HG03558 (cell line): ENCODE measurements at regions not wholly inside any gene's neighbourhood (a gene's known extent, or its start where the extent isn't known, plus 50 kb on each side); places are given as distances from the start of the nearest gene placed in this dataset.

Experiments used
- ATAC-seq: cut with Tn5 transposase; IDR thresholded peaks from one replicate; pipeline ENCODE4 v1.9.1; 2021; ENCODE audit warnings: moderate number of reproducible peaks; ENCODE audit not compliant: unreplicated experiment; ENCODE audit errors: extremely low read depth

DNA sequence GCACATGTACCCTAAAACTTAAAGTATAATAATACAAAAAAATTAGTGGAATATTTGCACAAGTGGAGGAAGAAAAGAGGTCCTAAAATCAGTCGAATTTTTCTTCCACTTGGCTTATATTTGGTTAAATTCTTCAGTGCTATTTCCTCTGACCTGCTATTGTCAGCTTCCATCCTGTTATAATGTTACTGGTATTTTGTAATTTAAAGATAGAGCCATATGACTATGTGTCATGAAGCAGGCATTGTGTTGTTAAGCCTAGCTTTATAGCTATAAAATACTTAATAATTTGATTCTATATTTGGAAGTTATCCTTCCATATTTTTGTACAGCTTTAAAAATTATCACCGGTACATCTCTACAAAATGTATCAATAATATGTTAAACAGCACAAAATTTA, 455.9 kb upstream of the MARCKS start:
- no peak for ATAC-seq

DNA sequence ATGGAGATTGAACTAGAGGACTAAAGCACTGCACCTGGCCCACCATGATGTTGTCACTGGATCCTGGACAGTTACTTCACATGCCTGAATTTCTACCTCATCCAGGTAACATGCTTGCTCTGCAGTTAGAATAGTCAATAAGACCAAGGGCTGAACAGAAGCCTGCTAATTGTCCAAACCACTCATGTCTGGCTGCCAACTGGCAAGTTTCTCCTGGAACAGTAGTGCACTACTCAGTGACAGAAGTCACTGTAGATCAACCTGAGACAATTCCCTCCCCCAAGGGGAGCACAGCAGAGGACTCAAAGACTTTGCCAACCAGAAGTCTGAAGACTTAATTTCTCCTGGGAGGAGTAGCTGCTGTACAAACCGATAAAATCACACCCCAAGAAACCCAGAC, 454.6 kb upstream of the MARCKS start:
- no peak for ATAC-seq

DNA sequence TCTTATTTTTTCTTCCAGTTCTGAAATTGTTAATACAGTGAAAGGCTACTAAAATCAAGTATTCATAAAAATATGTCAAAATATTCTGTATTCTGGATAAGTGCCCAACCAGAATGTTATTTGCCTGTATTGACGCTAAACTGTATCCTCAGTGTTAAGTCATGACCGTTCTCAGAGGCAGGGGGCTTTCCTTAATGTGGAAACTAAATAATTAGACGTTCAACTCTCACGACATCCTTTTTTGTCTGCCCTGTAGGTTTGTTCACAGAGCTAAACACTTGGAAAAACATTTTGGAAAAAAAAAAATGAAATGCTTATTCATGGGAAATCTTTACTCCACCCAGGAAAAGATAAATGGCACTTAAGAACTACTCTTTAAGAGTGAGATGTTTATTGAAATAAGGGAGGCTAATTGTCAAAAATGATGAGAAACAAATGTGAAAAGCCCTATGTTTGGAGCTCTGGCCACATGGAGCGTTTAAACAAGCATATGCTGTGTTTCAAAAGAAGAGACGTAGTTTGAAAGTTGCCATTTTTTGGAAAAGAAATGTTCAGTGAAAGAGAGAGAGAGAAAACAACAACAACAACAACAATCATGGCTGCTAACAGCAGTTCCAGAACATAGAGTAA, 453.1 kb upstream of the MARCKS start:
- no peak for ATAC-seq

DNA sequence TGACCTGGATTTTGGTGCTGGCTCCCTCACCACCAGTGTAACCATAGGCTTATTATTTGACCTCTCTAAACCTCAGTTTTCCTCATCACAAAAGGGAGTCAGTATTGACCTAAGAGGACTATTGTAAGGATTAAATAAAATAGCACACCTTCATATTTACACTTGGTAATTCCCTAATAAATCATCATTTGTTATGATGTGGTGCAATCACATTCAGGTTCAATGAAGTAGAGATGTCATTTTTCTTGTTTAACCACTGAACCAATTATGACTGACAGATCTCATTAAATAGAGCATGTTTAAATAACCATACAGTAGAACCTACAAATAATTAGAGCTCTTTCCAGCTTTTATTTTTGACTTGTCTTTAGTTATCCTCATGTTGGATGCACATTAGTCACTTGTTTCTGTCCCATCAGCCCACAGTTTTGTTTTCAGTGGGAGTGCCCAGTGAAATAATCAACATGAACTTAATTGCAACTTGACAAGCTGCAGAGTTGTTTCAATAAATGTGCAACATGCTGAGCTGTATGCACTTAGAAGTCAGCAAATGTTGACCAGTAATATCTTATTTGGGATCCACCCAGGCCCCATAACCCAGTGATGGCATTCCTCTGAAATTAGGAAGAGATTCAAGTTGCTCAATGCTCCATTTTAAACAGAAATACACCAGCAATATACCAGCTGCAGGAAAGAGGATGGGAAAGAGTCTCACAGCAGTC, 451.7 kb upstream of the MARCKS start:
- ATAC-seq = no peak

DNA sequence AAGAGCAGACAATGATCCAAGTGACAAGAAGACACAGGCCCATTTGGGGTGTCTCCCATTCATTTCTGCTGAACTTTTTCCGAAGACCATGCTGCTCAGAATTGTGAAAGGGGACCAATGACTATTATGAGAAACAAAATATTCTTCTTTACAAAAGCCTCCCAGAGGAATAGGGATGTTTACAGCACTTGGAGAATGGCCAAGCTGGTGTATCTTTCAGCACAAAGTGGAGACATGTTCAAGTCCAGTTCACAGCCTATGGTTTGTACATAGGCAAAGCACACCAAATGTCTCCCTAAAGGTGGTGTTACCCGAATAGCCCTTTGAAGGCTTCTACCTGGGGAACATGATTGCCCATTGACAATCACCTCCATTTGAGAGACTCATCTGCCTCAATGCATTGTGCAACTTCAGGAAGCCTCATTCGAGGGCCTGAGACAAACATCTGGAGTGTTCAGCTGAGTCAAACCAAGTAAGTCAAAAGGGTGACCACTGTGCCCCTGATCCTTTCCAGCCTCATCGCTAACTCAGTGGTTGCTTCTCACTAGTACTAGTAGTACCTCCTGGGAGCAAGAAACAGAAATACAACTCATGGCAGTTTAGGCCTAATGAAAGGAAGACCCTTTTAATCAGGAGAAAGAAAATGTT, 451.0 kb upstream of the MARCKS start:
- no peak for ATAC-seq

DNA sequence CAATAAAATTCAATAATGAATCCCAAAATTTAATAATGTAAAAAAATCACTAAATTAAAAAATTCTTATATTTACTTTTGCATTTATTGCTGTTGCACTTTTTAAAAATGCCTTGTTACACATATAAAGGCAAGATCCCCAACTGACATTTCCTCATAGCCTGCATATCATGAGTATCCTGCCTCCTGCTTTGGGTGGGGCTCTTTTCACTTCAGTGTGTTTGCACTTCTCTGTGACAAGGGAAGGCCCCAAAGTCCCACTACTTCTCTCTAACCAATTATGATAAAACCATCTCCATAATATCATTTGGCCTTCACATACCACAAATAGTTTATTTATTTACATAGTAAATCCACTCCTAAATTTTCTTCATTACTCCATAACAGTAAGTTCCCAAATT, 446.1 kb upstream of the MARCKS start:
- ATAC-seq = no peak

DNA sequence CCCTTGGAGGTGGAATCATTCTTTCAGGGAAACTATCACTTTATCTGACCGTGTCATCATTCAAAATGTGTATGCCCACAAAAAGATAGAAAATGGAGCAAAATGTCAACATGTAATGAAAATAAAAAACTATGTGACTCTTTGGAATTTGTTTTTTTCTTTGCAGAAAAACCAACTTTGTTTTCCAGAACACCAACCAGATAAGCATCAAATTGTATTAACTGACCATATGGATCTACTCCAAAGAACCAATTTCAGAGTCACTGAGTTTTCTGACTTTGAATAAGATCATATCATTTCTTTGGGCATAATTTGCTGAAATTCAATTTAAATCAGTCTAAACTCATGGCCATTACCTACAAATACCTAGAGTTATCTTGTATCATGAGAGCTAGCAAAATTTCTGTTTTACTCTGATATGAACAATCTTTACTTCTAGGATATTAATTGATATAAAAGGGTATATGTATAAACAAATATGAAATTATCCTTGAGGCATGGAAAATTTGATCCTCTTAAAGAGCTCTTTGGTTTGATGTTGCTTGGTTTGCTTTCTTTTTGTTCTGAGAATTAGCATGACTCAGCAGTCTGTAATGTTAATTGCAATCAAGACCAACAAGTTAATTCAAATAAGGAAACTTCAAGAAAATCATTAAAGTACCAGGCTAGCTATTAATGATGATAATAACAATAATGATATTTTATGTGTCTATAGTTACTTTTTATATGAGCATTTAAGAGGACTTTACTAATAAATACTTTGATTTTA, 444.4 kb upstream of the MARCKS start:
- ATAC-seq = no peak

DNA sequence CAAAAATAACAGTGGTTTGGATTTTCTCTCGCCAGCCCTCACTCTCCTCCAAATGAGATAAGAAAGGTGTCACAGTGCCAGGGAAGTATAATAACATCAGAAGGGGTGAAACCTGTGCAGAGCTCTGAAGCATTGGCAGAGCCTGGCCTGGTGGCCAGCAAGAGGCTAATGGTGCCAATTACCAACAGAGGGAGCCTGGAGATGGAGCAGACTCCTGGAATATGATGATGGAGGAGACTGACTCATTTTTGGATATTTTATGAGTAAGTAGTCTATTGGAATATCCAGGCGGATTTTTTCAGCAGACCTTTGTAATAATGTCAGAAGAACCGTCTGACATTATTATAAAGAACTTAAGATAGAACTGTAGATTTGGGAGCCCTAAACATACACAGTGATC, 442.6 kb upstream of the MARCKS start:
- ATAC-seq = no peak

DNA sequence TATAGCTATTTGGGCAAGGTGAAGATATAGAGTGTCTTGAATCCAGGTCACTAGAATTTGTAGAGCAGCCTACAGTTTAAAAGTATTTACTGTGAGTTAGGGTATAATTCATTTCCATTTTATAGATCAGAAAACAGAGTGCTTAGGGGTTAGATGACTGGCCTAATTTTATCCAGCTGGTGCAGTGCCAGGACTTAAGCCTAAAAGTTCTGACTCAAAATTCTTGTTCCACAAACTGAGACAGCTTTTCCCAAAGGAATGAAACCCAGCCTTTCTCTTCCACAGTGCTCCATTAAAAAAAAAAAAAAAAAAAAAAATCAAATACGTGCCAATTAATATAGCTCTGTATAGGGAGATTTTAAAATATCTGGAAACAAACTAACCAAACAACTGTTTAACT, 441.0 kb upstream of the MARCKS start:
- no peak for ATAC-seq

DNA sequence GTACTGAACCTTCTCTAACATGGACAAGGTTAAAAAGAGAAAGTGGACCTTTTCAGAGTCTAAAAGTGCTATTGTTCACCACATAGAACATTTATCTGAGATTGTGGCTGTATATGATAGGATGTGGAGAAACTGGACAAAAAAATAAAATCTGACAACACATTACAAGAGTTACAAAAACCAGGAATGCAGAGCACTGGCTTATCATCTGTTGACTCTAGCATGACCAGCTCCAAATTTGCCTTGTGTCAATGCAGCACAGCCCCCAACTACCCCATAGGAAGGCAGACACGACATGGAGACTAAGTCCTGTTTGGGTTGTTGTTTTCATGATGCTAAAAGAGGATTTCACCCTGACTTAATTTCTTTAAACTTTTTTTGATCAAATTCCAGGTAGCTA, 436.9 kb upstream of the MARCKS start:
- no peak for ATAC-seq

DNA sequence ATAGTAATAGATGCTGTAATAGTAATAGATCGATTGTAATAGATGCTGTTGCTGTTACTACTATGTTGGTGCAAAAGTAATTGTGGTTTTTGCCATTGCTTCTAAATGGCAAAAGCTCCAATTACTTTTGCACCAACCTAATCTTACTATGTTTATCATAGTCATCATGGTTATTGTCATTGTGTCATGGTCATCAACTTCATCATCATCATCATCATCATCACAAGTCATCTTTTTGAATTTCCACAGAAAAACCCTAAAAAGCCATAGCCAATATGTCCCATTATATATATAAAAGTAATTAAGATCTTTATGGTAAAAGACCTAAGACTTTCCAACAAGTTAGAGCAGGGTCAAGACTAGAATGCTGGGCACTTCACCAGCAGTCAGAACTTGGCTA, 435.1 kb upstream of the MARCKS start:
- no peak for ATAC-seq

DNA sequence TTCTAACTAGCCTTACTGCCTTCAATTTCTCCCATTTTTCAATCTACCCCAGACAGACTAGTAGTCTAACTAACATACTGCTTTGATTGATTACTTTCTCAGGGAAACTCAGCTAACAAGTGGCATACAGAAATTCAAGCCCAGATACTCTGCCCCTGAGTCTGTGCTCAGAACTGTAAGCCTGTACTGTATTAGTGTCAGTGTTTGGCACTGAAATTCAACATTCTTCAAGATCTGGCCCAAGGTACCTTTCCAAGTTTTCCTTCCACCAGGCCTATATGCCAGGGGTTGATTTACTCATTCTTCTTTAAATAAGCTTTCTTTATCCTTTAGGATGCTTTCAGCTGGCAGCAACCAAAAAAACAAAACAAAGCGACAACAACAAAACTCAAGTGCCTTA, 433.2 kb upstream of the MARCKS start:
- no peak for ATAC-seq

DNA sequence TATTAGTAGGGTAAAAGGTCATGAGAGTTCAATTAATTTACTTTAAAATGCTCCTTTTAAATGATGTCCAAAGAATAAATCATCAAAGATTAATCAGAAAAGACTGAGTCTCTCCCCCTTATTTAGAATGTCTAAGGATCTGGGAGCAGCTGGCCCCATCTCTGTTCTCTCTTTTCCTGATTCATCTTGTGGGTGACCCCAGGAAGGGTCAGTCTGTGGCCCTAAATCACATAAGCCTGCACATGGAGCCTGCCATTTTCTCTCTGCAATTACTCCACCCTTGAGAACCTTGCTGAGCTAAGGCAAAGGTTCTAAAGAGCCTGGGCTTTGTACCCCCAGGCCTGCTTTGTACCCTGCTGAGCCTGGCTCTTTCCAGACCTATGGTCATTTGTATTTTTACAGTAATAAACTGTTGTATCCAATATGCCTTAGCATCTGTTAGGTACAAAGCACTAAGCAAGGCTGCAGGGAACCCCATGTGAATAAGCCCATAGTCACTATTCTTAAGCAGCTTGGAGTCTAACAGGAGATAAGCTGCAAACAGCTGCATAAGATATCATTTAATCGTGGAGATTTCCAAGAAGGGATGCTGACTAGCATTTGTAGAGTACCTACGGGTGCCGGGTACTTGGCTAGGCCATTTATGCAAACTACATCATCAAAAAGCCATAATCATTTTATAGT, 431.0 kb upstream of the MARCKS start:
- no peak for ATAC-seq

DNA sequence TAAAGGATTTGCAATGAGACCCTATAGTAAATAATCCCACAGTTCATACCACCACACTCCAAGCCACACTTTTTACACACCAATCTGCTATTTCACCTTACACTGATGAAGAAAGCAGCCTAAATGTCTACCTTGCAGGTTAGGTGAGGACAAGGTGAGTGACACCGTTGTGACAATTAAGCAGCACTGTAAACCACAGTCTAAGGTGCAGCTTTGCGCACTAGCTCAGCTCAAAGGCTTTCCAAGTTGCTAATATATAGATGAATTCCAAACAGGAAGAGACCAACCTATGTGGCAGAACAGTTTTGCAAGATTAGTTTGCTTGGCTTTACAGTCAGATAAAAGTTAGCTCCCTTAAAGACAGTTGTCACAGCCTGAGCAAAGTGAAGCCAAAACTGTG, 429.5 kb upstream of the MARCKS start:
- no peak for ATAC-seq

DNA sequence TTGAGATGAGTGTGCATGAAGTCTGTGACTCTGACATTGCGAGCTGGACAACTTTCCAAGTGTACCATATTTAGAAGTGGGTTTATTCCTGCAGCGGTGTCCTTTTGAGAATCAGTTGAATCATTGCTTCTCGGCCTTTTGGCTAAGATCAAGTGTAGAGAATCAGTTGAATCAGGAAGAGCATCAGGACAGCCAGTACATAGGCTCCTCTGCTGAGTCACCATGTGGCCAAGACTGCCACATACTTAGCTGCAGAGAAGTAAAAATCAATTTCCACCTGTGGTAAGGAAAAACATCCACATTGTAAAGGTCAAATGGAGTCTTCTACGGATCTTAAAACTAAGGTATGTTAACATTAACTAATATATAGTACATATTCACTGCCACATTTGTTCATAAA, 428.4 kb upstream of the MARCKS start:
- no peak for ATAC-seq

DNA sequence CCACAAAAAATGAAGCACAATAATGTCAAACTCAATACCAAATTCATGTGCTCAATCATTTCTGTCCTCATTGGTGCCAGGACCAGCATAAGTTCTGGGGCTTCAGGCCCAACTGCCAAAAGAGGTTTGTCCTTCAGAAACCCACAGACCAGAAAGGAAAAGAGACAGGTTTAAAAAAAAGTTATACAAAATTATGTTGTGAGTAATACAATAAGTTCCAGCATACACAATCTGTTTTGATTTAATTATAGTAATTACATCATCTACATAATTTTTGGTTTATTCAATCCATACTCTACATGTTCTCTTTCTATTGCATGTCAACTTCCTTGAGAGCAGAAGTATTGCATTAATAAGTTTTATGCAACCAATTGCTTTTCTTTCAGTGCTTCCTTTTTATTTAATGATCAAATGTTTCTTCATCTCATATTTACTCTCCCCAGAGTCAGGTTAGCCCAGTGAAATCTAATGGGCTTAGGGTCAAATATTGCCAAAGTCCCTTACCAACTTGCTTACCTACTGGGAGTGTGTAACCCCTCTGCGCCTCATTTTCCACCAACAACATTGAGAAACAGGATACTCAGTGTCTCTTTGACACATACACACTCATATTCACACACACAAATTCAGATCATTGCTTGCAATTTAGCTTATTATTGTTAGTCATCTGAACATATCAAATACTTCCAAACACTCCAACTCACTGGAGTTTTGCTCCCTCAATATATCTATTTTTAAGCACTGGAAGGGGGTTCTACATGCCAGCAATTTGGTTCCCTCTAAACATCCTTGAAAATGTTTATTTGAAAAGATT, 424.4 kb upstream of the MARCKS start:
- no peak for ATAC-seq

DNA sequence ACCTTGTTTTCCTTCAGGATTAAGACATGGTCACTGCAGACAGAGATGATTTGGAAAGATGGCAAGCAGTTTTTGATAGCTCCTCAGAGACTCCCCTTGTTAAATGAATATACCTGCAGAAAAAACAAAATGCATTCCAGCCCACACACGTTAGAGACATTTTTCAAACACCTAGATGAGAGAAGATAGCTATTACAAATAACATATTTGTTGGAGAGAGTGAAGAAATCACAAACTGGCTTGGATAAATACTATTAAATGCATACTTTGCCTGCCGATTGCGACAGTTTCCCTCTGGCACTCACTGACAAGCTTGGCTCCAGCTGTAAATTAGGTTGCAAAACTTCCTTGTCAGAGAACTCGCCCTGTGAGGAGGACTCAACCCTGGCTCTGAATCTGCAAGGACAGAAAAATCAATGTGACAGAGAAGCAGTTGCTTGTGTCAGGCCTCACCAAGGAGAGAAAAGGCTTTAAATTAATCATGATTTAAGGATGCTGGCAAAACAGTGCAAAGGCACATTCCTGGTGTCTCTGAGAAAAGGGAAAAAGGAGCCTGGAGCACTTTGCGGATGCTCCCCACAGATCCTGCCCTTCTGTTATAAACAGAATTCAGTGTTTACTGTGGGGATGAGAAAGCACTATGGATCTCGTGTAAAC, 423.7 kb upstream of the MARCKS start:
- no peak for ATAC-seq

DNA sequence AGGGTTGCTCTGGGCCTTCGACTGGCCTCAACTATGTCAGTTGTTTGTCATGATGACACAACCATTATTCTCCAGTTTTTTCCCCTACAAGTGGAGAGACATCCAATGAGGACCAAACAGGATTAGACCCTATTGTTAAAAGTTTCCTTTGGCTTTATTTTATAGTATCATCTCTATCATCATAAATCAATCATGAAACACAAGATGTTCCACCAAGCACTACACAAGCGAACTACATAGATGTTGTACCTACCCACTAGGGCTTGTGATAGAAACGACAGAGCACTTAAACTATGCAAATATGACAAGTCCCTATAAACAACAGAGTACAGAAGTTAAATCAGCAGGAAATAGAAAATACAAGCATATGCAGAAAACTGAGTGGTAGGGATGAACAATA, 422.5 kb upstream of the MARCKS start:
- no peak for ATAC-seq

DNA sequence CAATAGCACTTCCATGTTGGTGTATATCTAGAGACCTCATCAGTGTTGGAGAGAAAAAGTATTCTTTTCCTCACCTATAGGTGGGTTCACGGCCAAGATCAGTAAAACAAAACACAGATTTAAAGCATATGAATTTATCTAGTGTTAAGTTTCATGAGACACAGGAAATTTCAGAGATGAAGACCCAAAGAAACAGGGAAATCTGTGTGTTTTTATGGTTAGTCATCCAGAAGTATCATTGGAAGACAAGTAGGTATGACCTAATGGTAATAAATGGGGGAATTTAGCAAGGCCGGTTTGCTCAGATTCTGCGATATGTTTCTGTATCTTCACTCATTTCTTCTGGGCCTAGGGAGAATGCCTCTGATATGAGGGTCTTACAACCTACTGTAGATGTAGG, 419.6 kb upstream of the MARCKS start:
- ATAC-seq = no peak
